Stimulated activated naive B cell treated with anti-CD40 and anti-IgM and Interleukin-4, amounts not matched to agents 10 μg/mL and 1 μg/mL and 100 μg/mL, for 72 hours (primary cell): ENCODE measurements at regions not wholly inside any gene's neighbourhood (a gene's known extent, or its start where the extent isn't known, plus 50 kb on each side); places are given as distances from the start of the nearest gene placed in this dataset.

Experiments used
- ATAC-seq, 2 donors: fragments of 150-1000 bp; cut with Tn5 transposase; replicated peaks; 2 replicates each; pipeline ENCODE4 v1.10.0; 2021; ENCODE audit warnings: moderate library complexity in 1 of 2
- DNase-seq: peaks from one replicate; pipeline ENCODE4 v3.0.0; 2021
- H3K27ac Mint-ChIP-seq: one replicate; pipeline ENCODE4 v1.8.0; 2022; ENCODE audit warnings: mild to moderate bottlenecking, mixed read lengths
- H3K27me3 Mint-ChIP-seq, 2 donors: one replicate each; pipeline ENCODE4 v1.8.0; 2022; ENCODE audit warnings: mixed read lengths in 2 of 2
- H3K36me3 Mint-ChIP-seq, 2 donors: one replicate each; pipeline ENCODE4 v1.8.0; 2022; ENCODE audit warnings: mixed read lengths in 2 of 2, mild to moderate bottlenecking in 1 of 2
- H3K4me1 Mint-ChIP-seq, 2 donors: one replicate each; pipeline ENCODE4 v1.8.0; 2022; ENCODE audit warnings: mixed read lengths in 2 of 2, mild to moderate bottlenecking in 1 of 2
- H3K4me3 Mint-ChIP-seq, 2 donors: one replicate each; pipeline ENCODE4 v1.8.0; 2022; ENCODE audit warnings: mild to moderate bottlenecking in 2 of 2, mixed read lengths in 2 of 2, moderate library complexity in 1 of 2
- H3K9me3 Mint-ChIP-seq, 2 donors: one replicate each; pipeline ENCODE4 v1.8.0; 2022; ENCODE audit warnings: mixed read lengths in 2 of 2, mild to moderate bottlenecking in 1 of 2

DNA sequence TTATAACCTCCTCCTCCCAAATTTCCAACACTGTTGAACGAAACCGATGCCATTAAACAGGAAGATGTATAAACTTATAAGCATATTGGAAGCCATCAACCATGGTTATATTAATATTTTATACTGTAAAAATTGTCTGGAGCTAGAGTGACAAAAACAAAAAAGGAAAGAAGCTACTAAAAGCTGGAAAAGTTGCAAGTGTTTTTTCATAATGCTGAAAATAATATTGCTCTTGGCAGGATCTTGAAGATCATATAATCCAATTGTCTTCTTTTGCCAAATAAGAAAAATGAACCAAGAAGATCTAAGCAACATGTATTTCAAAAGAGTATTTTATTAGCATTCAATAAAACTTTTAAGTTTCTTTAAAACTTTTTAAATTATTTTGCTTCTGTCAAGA, 268.9 kb upstream of the HSF2 start:
- no peaks in the 10 kb centered on the region for H3K27me3 Mint-ChIP-seq
- H3K4me3 Mint-ChIP-seq, result no peak overlapping the region
- no peaks in the 10 kb centered on the region for H3K36me3 Mint-ChIP-seq
- no peaks in the 10 kb centered on the region for H3K9me3 Mint-ChIP-seq
- no peak for DNase-seq
- H3K27ac Mint-ChIP-seq, result no peak overlapping the region
- H3K4me1 Mint-ChIP-seq, result no peaks in the 10 kb centered on the region
- no peak for ATAC-seq

DNA sequence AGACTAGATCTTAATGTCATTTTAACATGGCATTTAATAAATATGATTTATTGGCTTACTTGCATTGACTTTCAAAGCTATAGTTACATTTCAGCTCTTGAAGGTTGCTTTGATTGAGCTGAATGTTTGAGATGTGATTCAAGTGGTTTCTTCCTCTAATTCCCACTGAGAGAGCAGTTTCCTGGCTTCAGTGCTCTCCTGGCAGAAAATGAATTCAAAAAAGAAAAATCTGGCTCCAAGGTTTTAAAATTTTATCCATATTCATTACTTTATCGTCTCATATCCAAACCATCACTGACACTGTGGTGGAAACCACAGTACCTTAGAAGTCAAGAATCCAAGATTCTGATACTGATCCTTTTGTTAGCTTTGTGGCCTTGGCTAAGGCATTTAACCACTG, 263.1 kb upstream of the HSF2 start:
- DNase-seq (no peak), ATAC-seq (no peak)
- no peaks in the 10 kb centered on the region for H3K9me3 Mint-ChIP-seq
- no peaks in the 10 kb centered on the region for H3K36me3 Mint-ChIP-seq
- H3K27ac Mint-ChIP-seq, result no peak overlapping the region
- H3K4me1 Mint-ChIP-seq, result no peaks in the 10 kb centered on the region
- H3K27me3 Mint-ChIP-seq, result no peaks in the 10 kb centered on the region
- H3K4me3 Mint-ChIP-seq, result no peak overlapping the region

DNA sequence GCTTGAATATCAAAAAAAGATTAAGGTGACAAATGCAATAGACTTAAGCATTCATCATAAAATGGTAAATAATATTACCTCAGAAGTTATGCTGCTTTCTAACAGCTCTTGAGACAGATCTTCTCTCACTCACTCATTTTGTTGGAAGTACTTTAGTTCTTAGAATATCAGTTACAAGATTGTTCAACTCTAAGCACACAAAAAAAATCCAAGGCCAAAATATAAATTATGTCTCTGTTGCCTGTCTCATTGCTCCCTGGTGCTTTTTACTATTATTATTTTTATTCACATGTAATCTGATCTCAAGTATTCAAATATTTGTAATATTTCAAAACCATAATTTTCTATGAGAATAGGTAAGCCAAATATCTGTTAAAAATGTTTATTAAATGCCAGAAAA, 259.4 kb upstream of the HSF2 start:
- Mint-ChIP-seq H3K4me3 (no peak overlapping the region), H3K4me1 (no peaks in the 10 kb centered on the region), H3K9me3 (no peaks in the 10 kb centered on the region), H3K36me3 (no peaks in the 10 kb centered on the region), H3K27ac (no peak overlapping the region), H3K27me3 (no peaks in the 10 kb centered on the region)
- ATAC-seq, result no peak
- DNase-seq, result no peak

DNA sequence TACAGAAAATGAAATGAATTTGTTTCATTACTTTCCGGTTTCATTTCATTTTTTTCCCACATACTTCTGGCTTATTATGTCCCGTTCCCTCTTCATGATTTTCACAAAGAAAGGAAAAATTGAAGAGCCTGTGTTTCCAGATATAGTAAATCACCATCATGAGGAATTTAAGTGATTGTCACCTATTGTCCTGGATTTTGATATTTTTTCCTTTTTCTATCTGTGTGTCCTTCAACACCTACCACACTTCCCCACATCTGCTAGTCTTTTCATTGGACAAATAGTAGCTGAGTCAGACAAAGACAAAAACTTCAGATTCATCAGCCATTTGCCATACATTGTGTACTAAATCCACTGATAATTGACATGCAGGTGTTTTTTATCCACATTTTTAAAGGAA, 258.2 kb upstream of the HSF2 start:
- H3K36me3 Mint-ChIP-seq, result no peaks in the 10 kb centered on the region

DNA sequence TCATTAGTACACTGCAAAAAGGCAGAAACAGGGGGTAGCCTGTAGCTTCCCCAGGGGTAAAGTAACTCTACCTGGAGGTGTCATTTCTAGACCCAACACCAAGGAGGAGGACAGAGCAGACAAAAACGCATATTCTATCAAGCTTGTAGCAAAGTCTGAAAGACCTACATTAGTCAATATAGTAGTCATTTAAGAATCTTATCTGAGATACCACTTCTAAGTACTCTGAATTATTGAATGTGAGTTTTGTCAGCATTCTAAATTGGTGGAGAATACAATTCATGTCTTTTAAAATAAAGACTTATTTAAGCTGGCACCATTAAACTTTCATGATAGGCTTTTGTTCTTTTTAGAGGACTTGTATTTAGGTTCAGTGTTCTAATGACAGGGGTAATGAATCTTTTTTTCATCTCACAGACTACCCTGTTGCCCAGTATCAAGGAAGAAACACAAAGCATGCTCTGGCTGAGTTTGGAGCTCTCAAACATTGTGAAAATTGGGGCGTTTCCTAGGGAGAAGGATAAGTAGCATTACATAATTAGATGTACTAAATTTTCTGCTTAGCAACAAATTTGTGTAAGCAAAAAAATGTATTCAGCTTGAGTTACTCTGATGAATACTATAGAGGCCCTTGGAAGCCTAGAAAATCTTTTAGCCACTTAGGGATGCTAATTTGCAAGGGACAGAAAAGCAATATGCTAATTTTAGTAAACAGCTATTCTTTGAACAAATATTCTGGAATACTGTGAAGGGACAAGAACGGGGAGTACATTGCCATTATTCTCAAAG, 255.4 kb upstream of the HSF2 start:
- ATAC-seq, result no peak
- H3K36me3 Mint-ChIP-seq, result no peaks in the 10 kb centered on the region

More for the DNA sequence above, 258.2 kb upstream of the HSF2 start:
- DNase-seq (no peak), ATAC-seq (no peak)
- Mint-ChIP-seq H3K4me1 (no peaks in the 10 kb centered on the region), H3K27ac (no peak overlapping the region), H3K4me3 (no peak overlapping the region), H3K27me3 (no peaks in the 10 kb centered on the region), H3K9me3 (no peaks in the 10 kb centered on the region)

DNA sequence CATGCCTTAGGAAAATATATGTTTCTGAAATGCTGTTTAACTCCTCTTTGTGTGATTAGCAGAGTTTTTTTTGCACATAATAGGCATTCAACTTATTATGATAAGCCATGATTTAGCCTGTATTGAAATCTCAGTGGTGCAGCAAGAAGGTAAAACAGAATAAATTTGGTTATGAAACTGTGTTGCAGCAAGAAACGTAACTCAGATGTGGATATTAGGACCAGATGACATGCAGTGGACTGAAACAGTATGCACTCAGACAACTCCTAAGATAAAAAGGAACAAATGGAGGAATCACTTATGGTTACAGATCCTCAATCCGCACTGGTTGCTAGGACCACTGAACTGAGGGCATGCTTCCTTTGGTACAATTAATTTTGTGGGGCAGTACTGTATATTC, 254.2 kb upstream of the HSF2 start:
- Mint-ChIP-seq H3K9me3 (peaks cover 0 to 3% of the 10 kb centered on the region in 2 donors), H3K27ac (no peak overlapping the region), H3K4me3 (no peak overlapping the region), H3K27me3 (no peaks in the 10 kb centered on the region), H3K36me3 (no peaks in the 10 kb centered on the region), H3K4me1 (no peaks in the 10 kb centered on the region)
- ATAC-seq (no peak), DNase-seq (no peak)

More for the DNA sequence above, 255.4 kb upstream of the HSF2 start:
- H3K9me3 Mint-ChIP-seq, result peaks cover 0 to 3% of the 10 kb centered on the region in 2 donors
- H3K27ac Mint-ChIP-seq, result no peak overlapping the region
- H3K27me3 Mint-ChIP-seq, result no peaks in the 10 kb centered on the region
- H3K4me1 Mint-ChIP-seq, result no peaks in the 10 kb centered on the region
- no peak overlapping the region for H3K4me3 Mint-ChIP-seq
- no peak for DNase-seq

DNA sequence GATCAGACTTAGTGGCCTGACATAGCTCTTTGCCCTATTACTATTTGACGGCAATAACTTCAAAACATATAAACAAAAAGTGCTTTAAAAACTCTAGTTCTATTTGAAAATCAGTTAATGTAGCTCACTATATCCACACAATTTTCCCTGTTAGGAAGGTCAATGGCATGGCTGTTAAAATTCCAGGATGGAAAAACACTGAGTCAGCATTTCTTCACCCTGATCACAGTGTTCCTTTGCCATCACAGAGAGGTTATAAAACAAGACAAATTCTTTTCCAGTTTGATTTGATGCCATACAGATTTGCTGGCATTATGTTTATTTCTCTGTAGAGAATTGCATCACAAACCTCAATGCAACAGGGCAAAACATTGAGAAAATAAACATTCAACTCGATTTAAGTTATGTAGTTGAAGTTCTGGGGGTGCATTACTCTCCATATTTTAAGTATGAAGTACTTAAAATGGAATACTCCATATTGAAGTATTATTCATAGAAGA, 253.7 kb upstream of the HSF2 start:
- Mint-ChIP-seq H3K9me3 (peaks cover 0 to 3% of the 10 kb centered on the region in 2 donors), H3K4me1 (no peaks in the 10 kb centered on the region), H3K27me3 (no peaks in the 10 kb centered on the region), H3K36me3 (no peaks in the 10 kb centered on the region), H3K4me3 (no peak overlapping the region), H3K27ac (no peak overlapping the region)
- ATAC-seq (no peak), DNase-seq (no peak)

DNA sequence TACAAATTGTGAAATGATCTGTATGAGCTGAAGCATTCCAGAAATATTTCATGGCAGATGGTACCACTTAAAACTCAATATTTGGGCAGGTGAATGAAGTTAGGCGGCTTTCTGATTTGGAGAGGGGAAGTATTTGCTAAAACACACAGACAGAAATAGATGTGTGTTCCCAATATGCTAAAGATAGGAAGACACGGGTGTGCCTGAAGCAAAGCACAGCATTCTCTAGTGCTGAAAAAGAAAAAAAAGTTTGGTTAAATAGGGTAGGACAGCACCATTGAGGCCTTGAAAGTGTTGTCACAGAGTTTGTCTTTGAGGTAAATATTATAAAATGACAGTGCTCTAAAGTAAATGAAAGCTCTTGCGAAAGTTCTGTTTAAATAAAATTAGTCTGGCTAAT, 252.2 kb upstream of the HSF2 start:
- Mint-ChIP-seq H3K27ac (no peak overlapping the region), H3K36me3 (no peaks in the 10 kb centered on the region), H3K9me3 (peaks cover 0 to 3% of the 10 kb centered on the region in 2 donors), H3K4me3 (no peak overlapping the region), H3K27me3 (no peaks in the 10 kb centered on the region), H3K4me1 (no peaks in the 10 kb centered on the region)
- no peak for ATAC-seq
- no peak for DNase-seq

DNA sequence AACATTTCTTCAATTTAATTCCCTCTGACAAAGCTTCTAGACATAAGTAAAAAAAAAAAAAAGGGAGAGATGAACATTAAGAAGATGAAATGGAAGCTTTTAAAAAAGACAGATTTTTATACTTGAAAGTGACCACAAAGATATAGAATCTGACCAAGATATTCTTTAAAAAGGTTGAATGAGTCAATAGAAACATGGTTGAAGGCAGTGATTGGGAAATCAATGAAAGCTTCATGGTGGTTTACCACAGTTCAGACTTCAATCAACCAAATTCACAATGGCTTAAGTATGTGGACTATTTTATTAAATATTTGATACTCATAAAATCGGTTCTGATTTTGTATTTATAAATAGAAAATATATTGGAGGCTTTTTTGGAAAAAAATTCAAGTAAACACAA, 248.4 kb upstream of the HSF2 start:
- no peaks in the 10 kb centered on the region for H3K27me3 Mint-ChIP-seq
- no peak overlapping the region for H3K27ac Mint-ChIP-seq
- no peaks in the 10 kb centered on the region for H3K36me3 Mint-ChIP-seq
- ATAC-seq, result no peak
- H3K9me3 Mint-ChIP-seq, result peaks cover 0 to 3% of the 10 kb centered on the region in 2 donors
- no peak for DNase-seq
- H3K4me1 Mint-ChIP-seq, result no peaks in the 10 kb centered on the region
- H3K4me3 Mint-ChIP-seq, result no peak overlapping the region

DNA sequence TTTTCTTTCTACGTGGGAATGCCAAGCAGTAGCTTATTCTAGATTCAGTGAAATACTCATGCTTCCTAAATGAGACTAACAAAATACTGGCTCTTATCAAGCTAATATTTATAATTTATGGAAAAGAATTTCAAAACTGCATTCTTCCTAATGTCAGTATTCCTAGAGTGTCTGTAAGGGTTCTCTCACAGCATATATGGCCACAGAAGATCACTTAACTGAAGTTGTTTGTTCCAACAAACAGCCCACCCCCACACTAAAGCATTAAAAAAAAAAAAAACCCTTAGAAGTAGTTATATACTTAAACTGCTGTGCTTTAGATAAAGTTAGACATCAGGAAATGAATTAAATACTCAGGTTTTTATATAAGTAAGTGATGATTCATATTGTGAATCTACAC, 247.7 kb upstream of the HSF2 start:
- no peaks in the 10 kb centered on the region for H3K4me1 Mint-ChIP-seq
- no peak overlapping the region for H3K27ac Mint-ChIP-seq

DNA sequence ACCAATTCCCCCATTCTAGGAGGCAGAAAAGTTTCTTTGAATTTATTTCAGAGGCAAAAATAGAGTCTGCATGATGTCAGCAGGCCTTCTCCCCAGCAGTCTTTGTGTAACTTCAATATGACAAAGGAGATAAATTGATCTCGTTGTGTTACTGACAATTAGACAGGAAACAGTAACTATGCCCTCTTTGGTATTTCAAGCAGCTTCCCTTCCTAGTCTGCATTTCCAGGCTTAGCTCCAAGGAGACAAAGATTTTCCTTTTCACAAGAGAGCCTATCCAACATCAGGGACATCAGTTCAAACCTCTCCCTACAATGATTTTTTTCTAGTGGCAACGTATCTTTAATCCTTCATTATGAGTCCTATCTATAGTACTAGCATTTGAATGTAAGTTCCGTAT, 245.9 kb upstream of the HSF2 start:
- Mint-ChIP-seq H3K4me3 (no peak overlapping the region), H3K4me1 (no peaks in the 10 kb centered on the region)

More for the DNA sequence above, 247.7 kb upstream of the HSF2 start:
- H3K4me3 Mint-ChIP-seq, result no peak overlapping the region
- H3K27me3 Mint-ChIP-seq, result no peaks in the 10 kb centered on the region
- no peak for ATAC-seq
- no peaks in the 10 kb centered on the region for H3K36me3 Mint-ChIP-seq
- DNase-seq, result no peak
- H3K9me3 Mint-ChIP-seq, result peaks cover 0 to 3% of the 10 kb centered on the region in 2 donors

DNA sequence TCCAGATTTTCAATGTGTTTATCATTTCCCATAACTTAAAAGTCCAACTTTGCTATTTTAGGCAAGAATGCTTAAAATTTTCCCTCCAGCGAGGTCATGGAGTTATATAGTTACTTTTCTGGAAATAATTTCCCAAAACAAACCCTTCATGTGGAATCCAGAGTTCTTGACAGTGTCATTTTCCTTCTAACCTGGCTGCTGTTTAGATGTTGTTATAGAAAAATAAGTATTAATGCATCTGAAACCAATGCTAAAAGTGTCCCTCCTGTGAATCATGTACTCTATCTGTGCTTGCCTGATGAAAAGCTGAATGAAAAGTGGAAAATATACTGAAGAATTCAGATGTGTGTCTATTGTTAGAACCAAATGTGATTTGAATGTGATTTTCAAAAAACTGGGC, 245.3 kb upstream of the HSF2 start:
- H3K4me1 Mint-ChIP-seq, result no peaks in the 10 kb centered on the region
- H3K4me3 Mint-ChIP-seq, result no peak overlapping the region
- DNase-seq, result no peak
- no peaks in the 10 kb centered on the region for H3K36me3 Mint-ChIP-seq
- no peaks in the 10 kb centered on the region for H3K9me3 Mint-ChIP-seq
- H3K27ac Mint-ChIP-seq, result no peak overlapping the region
- no peak for ATAC-seq
- H3K27me3 Mint-ChIP-seq, result no peaks in the 10 kb centered on the region

More for the DNA sequence above, 245.9 kb upstream of the HSF2 start:
- Mint-ChIP-seq H3K36me3 (no peaks in the 10 kb centered on the region), H3K9me3 (no peaks in the 10 kb centered on the region), H3K27me3 (no peaks in the 10 kb centered on the region), H3K27ac (no peak overlapping the region)
- DNase-seq (no peak), ATAC-seq (no peak)

DNA sequence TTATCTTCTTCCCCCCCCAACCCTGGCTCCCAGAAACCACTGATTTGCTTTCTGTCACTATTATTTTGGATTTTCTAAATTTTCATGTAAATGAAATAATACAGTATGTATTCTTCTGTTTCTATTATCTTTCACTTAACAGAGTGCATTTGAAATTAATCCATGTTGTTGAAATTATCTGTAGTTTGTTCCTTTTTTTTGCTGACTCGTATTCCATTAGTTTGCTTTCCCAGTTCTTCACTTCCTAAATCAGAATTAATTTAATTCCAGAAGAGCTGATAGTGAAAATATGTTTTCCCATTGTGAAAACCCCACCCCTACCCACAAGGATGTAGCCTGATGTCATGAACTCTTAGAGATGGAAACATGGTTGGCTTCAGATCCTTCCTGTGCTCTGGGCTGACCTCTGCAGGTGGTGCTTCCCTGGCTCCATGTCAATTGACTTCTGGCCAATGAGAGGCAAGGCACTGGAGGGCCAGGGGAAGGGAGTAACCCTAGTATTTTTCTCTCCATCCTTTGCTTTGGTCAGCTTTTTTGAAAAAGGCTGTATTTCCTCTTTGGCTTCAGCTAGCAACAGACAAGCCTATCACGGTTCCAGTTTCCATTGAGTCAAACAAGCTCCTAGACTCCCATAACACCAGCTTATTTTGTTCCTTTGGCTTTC, 244.4 kb upstream of the HSF2 start:
- no peak for DNase-seq
- H3K4me1 Mint-ChIP-seq, result no peaks in the 10 kb centered on the region
- no peak for ATAC-seq
- no peaks in the 10 kb centered on the region for H3K9me3 Mint-ChIP-seq
- H3K4me3 Mint-ChIP-seq, result no peak overlapping the region
- no peak overlapping the region for H3K27ac Mint-ChIP-seq
- no peaks in the 10 kb centered on the region for H3K36me3 Mint-ChIP-seq
- no peaks in the 10 kb centered on the region for H3K27me3 Mint-ChIP-seq

DNA sequence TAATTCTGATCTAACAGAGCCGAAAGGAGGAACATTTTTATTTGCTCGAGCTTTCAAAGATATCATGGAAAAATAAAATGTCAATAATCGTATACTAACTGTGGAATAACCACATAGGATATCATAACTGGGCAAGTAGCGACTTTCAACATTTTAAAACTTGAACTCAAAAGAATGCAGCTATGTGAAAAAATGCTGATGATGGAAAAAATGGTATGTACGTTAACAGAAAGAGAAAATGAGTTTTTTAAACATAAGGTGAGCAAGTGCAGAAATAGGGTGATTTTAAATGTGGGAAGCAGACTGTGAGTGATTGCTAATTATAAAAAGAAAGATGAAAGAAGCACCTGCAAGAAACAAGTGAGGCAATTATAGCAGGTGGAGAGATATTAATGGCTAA, 238.3 kb upstream of the HSF2 start:
- DNase-seq (no peak), ATAC-seq (no peak)
- no peak overlapping the region for H3K27ac Mint-ChIP-seq
- H3K4me1 Mint-ChIP-seq, result no peaks in the 10 kb centered on the region
- H3K36me3 Mint-ChIP-seq, result no peaks in the 10 kb centered on the region
- no peak overlapping the region for H3K4me3 Mint-ChIP-seq
- peaks cover 0 to 2% of the 10 kb centered on the region in 2 donors for H3K9me3 Mint-ChIP-seq
- no peaks in the 10 kb centered on the region for H3K27me3 Mint-ChIP-seq

DNA sequence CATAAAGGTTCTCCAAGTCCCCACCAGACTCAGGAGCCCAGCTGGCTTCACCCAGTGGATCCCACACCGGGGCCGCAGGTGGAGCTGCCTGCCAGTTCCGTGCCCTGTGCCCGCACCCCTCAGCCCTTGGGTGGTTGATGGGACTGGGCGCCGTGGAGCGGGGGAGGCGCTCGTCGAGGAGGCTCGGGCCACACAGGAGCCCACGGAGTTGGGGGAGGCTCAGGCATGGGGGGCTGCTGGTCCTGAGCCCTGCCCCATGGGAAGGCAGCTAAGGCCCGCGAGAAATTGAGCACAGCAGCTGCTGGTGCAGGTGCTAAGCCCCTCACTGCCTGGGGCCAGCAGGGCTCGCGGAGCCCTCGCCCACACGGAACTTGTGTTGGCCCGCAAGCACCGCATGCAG, 234.4 kb upstream of the HSF2 start:
- no peak overlapping the region for H3K4me3 Mint-ChIP-seq
- H3K36me3 Mint-ChIP-seq, result no peaks in the 10 kb centered on the region
- no peak overlapping the region for H3K27ac Mint-ChIP-seq
- H3K9me3 Mint-ChIP-seq, result peaks cover 0 to 2% of the 10 kb centered on the region in 2 donors
- H3K4me1 Mint-ChIP-seq, result no peaks in the 10 kb centered on the region
- H3K27me3 Mint-ChIP-seq, result no peaks in the 10 kb centered on the region
- DNase-seq (no peak), ATAC-seq (no peak)
